Astrocyte (in vitro differentiated cells and primary cell): ENCODE measurements at regions not wholly inside any gene's neighbourhood (a gene's known extent, or its start where the extent isn't known, plus 50 kb on each side); places are given as distances from the start of the nearest gene placed in this dataset.

Source experiments
- DNase-seq: peaks from one replicate; pipeline ENCODE4 v3.0.0-alpha.2; 2010; ENCODE audit warnings: low read depth
- FAIRE-seq: peaks from 2 replicates; lab custom pipeline; 2011; peaks lifted over from hg19 to GRCh38; lab: Jason Lieb, UNC
- H2AFZ ChIP-seq: 2 replicates; pipeline ENCODE4 v1.6.0; 2012; ENCODE audit warnings: low read depth, low read length, inconsistent platforms
- H3K27ac ChIP-seq: 2 replicates; pipeline ENCODE4 v1.5.1; 2011; ENCODE audit warnings: low read depth, low read length, inconsistent platforms
- H3K27me3 ChIP-seq: 2 replicates; pipeline ENCODE4 v1.6.0; 2011; ENCODE audit warnings: low read length, inconsistent platforms; ENCODE audit not compliant: insufficient read depth
- H3K36me3 ChIP-seq: 2 replicates; pipeline ENCODE4 v1.5.1; 2011; ENCODE audit warnings: low read length, inconsistent platforms; ENCODE audit not compliant: insufficient read depth
- H3K4me1 ChIP-seq: 2 replicates; pipeline ENCODE4 v1.5.1; 2011; ENCODE audit warnings: low read length, inconsistent platforms; ENCODE audit not compliant: insufficient read depth
- H3K4me2 ChIP-seq: 2 replicates; pipeline ENCODE4 v1.6.0; 2012; ENCODE audit warnings: low read length, inconsistent platforms
- H3K4me3 ChIP-seq: 2 replicates; pipeline ENCODE4 v1.5.1; 2011; ENCODE audit warnings: low read depth, mild to moderate bottlenecking, low read length, inconsistent platforms; ENCODE audit not compliant: insufficient read depth
- H3K79me2 ChIP-seq: 2 replicates; pipeline ENCODE4 v1.6.0; 2012; ENCODE audit warnings: mild to moderate bottlenecking, low read length, inconsistent platforms; ENCODE audit not compliant: insufficient read depth
- H3K9ac ChIP-seq: 2 replicates; pipeline ENCODE4 v1.6.0; 2012; ENCODE audit warnings: mild to moderate bottlenecking, low read length, inconsistent platforms
- H3K9me3 ChIP-seq: 2 replicates; pipeline ENCODE4 v1.5.1; 2012; ENCODE audit warnings: low read depth, mild to moderate bottlenecking, low read length, inconsistent platforms; ENCODE audit not compliant: insufficient read depth
- H4K20me1 ChIP-seq: 2 replicates; pipeline ENCODE4 v1.6.0; 2012; ENCODE audit warnings: low read length, inconsistent platforms; ENCODE audit not compliant: insufficient read depth
- H3K27ac Mint-ChIP-seq: one replicate; pipeline ENCODE4 v1.8.0; 2021; ENCODE audit warnings: mild to moderate bottlenecking, mixed read lengths; ENCODE audit not compliant: unreplicated experiment
- H3K27me3 Mint-ChIP-seq: one replicate; pipeline ENCODE4 v1.8.0; 2021; ENCODE audit warnings: low read depth, mixed read lengths; ENCODE audit not compliant: unreplicated experiment
- H3K36me3 Mint-ChIP-seq: one replicate; pipeline ENCODE4 v1.8.0; 2021; ENCODE audit warnings: low read depth, mixed read lengths; ENCODE audit not compliant: unreplicated experiment
- H3K4me1 Mint-ChIP-seq: one replicate; pipeline ENCODE4 v1.8.0; 2021; ENCODE audit warnings: low read depth, mixed read lengths; ENCODE audit not compliant: unreplicated experiment
- H3K4me3 Mint-ChIP-seq: one replicate; pipeline ENCODE4 v1.8.0; 2021; ENCODE audit warnings: mild to moderate bottlenecking, moderate library complexity, mixed read lengths; ENCODE audit not compliant: unreplicated experiment
- H3K9me3 Mint-ChIP-seq: one replicate; pipeline ENCODE4 v1.8.0; 2021; ENCODE audit warnings: mild to moderate bottlenecking, mixed read lengths; ENCODE audit not compliant: unreplicated experiment
- EZH2 ChIP-seq: IDR thresholded peaks from 2 replicates; pipeline ENCODE4 v1.6.1; 2012; ENCODE audit warnings: mild to moderate bottlenecking, low read length, inconsistent platforms; ENCODE audit not compliant: insufficient read depth
- TF ChIP-seq, protein P1 (sequence below): IDR thresholded peaks from 2 replicates; pipeline ENCODE4 v1.5.1; 2011; ENCODE audit warnings: low read depth, mild to moderate bottlenecking, inconsistent platforms, low read length, moderate library complexity; ENCODE audit not compliant: insufficient read depth

DNA sequence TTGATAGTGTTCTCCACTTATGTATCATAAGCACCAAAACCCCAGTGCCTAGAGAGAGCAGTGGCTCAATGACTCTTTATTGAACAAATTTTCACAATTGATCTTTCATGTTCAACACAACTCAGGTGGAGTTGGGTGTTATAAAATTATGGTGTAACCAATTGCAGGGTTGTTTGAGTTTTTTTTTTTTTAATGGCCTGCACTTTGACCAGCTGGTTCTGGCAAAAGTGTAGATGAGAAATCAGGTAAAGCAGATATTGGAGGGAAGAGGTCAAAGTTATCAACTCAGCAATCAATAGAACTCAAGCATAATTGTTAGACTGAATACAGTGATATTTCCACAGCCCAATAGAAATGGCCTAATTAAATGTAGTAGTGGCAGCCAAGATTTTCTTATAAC lies 1386.3 kb downstream of the SUCLG1 start:
- H3K4me2 ChIP-seq: no peak overlapping the region
- no peak overlapping the region for H3K27ac Mint-ChIP-seq
- H3K36me3 ChIP-seq: no peaks in the 10 kb centered on the region
- no peak overlapping the region for H3K4me3 ChIP-seq
- H3K36me3 Mint-ChIP-seq: no peaks in the 10 kb centered on the region
- H4K20me1 ChIP-seq: no peaks in the 10 kb centered on the region
- no peak overlapping the region for H3K4me3 Mint-ChIP-seq
- no peaks in the 10 kb centered on the region for H3K27me3 Mint-ChIP-seq
- no peaks in the 10 kb centered on the region for H3K4me1 ChIP-seq
- no peaks in the 10 kb centered on the region for H3K27me3 ChIP-seq
- peaks cover 3% of the 10 kb centered on the region for H3K4me1 Mint-ChIP-seq
- H3K79me2 ChIP-seq: no peaks in the 10 kb centered on the region
- H3K9me3 ChIP-seq: no peaks in the 10 kb centered on the region
- no peak overlapping the region for H2AFZ ChIP-seq
- H3K9ac ChIP-seq: no peak overlapping the region
- FAIRE-seq (no peak), DNase-seq (no peak)
- H3K27ac ChIP-seq: no peak overlapping the region
- no peak for TF ChIP-seq EZH2
- TF ChIP-seq, protein P1, sequence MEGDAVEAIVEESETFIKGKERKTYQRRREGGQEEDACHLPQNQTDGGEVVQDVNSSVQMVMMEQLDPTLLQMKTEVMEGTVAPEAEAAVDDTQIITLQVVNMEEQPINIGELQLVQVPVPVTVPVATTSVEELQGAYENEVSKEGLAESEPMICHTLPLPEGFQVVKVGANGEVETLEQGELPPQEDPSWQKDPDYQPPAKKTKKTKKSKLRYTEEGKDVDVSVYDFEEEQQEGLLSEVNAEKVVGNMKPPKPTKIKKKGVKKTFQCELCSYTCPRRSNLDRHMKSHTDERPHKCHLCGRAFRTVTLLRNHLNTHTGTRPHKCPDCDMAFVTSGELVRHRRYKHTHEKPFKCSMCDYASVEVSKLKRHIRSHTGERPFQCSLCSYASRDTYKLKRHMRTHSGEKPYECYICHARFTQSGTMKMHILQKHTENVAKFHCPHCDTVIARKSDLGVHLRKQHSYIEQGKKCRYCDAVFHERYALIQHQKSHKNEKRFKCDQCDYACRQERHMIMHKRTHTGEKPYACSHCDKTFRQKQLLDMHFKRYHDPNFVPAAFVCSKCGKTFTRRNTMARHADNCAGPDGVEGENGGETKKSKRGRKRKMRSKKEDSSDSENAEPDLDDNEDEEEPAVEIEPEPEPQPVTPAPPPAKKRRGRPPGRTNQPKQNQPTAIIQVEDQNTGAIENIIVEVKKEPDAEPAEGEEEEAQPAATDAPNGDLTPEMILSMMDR: no peak
- no peaks in the 10 kb centered on the region for H3K9me3 Mint-ChIP-seq

DNA sequence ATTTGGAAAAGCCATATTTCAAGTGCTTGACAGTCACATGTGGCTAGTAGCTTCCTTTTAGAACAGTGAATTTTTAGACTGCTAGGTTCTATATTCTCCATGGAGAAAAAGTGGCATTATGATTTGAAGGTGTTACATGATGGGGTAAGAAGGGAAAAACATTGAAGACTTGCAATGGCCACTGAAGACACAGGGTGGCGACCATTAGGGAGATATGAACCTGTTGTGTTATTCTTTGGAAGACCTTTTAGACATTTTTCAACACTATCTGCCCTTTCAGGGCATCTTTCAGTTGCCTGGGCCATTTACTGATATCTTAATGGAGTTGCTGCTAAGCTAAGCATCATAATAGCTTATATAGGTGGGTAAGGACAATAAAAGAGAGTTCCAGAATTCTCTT lies 1387.2 kb downstream of the SUCLG1 start:
- H3K4me1 Mint-ChIP-seq: peaks cover 3% of the 10 kb centered on the region
- no peaks in the 10 kb centered on the region for H3K36me3 Mint-ChIP-seq
- Histone ChIP-seq H3K4me2 (no peak overlapping the region), H3K4me3 (no peak overlapping the region), H3K4me1 (no peaks in the 10 kb centered on the region), H3K36me3 (no peaks in the 10 kb centered on the region), H3K79me2 (no peaks in the 10 kb centered on the region), H4K20me1 (no peaks in the 10 kb centered on the region), H3K9ac (no peak overlapping the region), H3K9me3 (no peaks in the 10 kb centered on the region), H2AFZ (no peak overlapping the region), H3K27me3 (no peaks in the 10 kb centered on the region), H3K27ac (no peak overlapping the region)
- no peak overlapping the region for H3K27ac Mint-ChIP-seq
- H3K27me3 Mint-ChIP-seq: no peaks in the 10 kb centered on the region
- FAIRE-seq: no peak
- no peak for TF ChIP-seq EZH2
- TF ChIP-seq, protein P1: no peak
- no peaks in the 10 kb centered on the region for H3K9me3 Mint-ChIP-seq
- DNase-seq: no peak
- no peak overlapping the region for H3K4me3 Mint-ChIP-seq

DNA sequence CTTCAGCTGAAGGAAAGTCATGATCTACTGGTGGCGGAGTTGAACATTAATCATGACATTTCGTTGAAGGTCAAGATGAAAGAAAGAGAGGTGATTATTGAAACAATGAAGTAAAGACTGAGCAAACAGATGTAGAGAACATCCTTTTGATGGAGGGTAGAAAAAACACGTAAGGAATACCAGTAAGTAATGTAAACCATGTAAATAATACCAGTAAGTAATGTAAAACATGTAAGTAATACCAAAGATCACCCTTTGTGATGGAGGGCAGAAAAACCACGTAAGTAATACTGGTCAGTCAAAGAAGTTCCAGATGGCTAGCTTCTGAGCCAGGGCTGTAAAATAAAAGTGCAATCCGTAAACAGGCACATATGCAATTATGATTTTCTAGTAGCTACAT lies 1387.7 kb downstream of the SUCLG1 start:
- FAIRE-seq: no peak
- no peaks in the 10 kb centered on the region for H4K20me1 ChIP-seq

More for the DNA sequence above, 1387.7 kb downstream of the SUCLG1 start:
- no peaks in the 10 kb centered on the region for H3K4me1 ChIP-seq
- TF ChIP-seq, protein P1: no peak
- no peak for TF ChIP-seq EZH2
- Mint-ChIP-seq H3K9me3 (no peaks in the 10 kb centered on the region), H3K36me3 (no peaks in the 10 kb centered on the region), H3K4me1 (peaks cover 3% of the 10 kb centered on the region), H3K27ac (no peak overlapping the region), H3K27me3 (no peaks in the 10 kb centered on the region), H3K4me3 (no peak overlapping the region)
- no peak overlapping the region for H3K4me3 ChIP-seq
- H3K9ac ChIP-seq: no peak overlapping the region
- H3K36me3 ChIP-seq: no peaks in the 10 kb centered on the region
- H2AFZ ChIP-seq: no peak overlapping the region
- H3K9me3 ChIP-seq: no peaks in the 10 kb centered on the region
- no peaks in the 10 kb centered on the region for H3K79me2 ChIP-seq
- H3K27me3 ChIP-seq: no peaks in the 10 kb centered on the region
- no peak for DNase-seq
- no peak overlapping the region for H3K27ac ChIP-seq
- no peak overlapping the region for H3K4me2 ChIP-seq
